Thyroid gland (tissue), 4 donors: ENCODE measurements at regions not wholly inside any gene's neighbourhood (a gene's known extent, or its start where the extent isn't known, plus 50 kb on each side); places are given as distances from the start of the nearest gene placed in this dataset.

Source experiments
- DNase-seq, 2 donors: peaks; one replicate each; pipeline ENCODE4 v3.0.0-alpha.2; 2019
- H3K27ac ChIP-seq, 3 donors: fragments of 200-600 bp; sonication (generic); 1 replicate in 2 of 3; 2 replicates in 1 of 3; pipeline ENCODE4 v1.5.1; 2016 to 2019; ENCODE audit warnings: mild to moderate bottlenecking in 1 of 3, moderate library complexity in 1 of 3
- H3K27me3 ChIP-seq: fragments of 200-600 bp; sonication (generic); one replicate; pipeline ENCODE4 v1.5.1; 2019
- H3K36me3 ChIP-seq, 2 donors: fragments of 200-600 bp; sonication (generic); one replicate each; pipeline ENCODE4 v1.5.1; 2016 to 2019
- H3K4me1 ChIP-seq, 2 donors: fragments of 200-600 bp; sonication (generic); one replicate each; pipeline ENCODE4 v1.5.1; 2017 to 2019
- H3K4me3 ChIP-seq, 3 donors: fragments of 200-600 bp; sonication (generic); replicated peaks in 1 of 3; 1 replicate in 2 of 3; 2 replicates in 1 of 3; pipeline ENCODE4 v1.5.1; 2016; ENCODE audit warnings: mild to moderate bottlenecking in 1 of 3
- H3K9me3 ChIP-seq: fragments of 200-600 bp; sonication (generic); one replicate; pipeline ENCODE4 v1.5.1; 2017
- POLR2A ChIP-seq, 2 donors: fragments of 450-650 bp; IDR thresholded peaks; one replicate each; pipeline ENCODE4 v1.6.1; 2017; ENCODE audit warnings: antibody characterized with exemption in 2 of 2, mild to moderate bottlenecking in 2 of 2, moderate library complexity in 1 of 2
- WGBS, 2 donors: methylation state at CpG; one replicate each; pipeline ENCODE4 v1.1.5; 2017; 5-methylcytosine and 5-hydroxymethylcytosine counted together
- intact Hi-C: fragments of 100-400 bp; cut with DNase I; formaldehyde crosslinking; loops from one replicate; pipeline ENCODE4 v1.15.1; 2023
- TF ChIP-seq, protein P1 (sequence below), 6 experiments: fragments of 200-600 bp in 3 of 6; fragments of 450-650 bp in 3 of 6; sonication (generic) in 3 of 6; IDR thresholded peaks; one replicate each; pipeline ENCODE4 v1.5.1; 2016 to 2019; ENCODE audit warnings: antibody characterized with exemption in 6 of 6, mild to moderate bottlenecking in 2 of 6, inconsistent platforms in 1 of 6, moderate library complexity in 1 of 6

- no peaks in the 10 kb centered on the region for H3K9me3 ChIP-seq
- DNase-seq, result no peak
- no peaks in the 10 kb centered on the region for H3K36me3 ChIP-seq
- no peaks in the 10 kb centered on the region for H3K27me3 ChIP-seq
- TF ChIP-seq, protein P1, sequence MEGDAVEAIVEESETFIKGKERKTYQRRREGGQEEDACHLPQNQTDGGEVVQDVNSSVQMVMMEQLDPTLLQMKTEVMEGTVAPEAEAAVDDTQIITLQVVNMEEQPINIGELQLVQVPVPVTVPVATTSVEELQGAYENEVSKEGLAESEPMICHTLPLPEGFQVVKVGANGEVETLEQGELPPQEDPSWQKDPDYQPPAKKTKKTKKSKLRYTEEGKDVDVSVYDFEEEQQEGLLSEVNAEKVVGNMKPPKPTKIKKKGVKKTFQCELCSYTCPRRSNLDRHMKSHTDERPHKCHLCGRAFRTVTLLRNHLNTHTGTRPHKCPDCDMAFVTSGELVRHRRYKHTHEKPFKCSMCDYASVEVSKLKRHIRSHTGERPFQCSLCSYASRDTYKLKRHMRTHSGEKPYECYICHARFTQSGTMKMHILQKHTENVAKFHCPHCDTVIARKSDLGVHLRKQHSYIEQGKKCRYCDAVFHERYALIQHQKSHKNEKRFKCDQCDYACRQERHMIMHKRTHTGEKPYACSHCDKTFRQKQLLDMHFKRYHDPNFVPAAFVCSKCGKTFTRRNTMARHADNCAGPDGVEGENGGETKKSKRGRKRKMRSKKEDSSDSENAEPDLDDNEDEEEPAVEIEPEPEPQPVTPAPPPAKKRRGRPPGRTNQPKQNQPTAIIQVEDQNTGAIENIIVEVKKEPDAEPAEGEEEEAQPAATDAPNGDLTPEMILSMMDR (IDR thresholded peaks at IDR 0.05), result no peak
- no peak for TF ChIP-seq POLR2A (IDR thresholded peaks at IDR 0.05)
- H3K4me1 ChIP-seq, result no peaks in the 10 kb centered on the region
- intact Hi-C loops, result no loop called here
- no peak overlapping the region for H3K4me3 ChIP-seq
- H3K27ac ChIP-seq, result no peak overlapping the region
- 92 to 93% methylated on average over 25 of the region's 25 CpGs for WGBS, 2 donors
Observed at GRCh38 chr14:101029668-101030290, 126.3 kb upstream of the RTL1 start.

GRCh38 chr14:101030586-101030985 lies 127.1 kb upstream of the RTL1 start:
- 90 to 94% methylated on average over 12 to 13 of the region's 14 CpGs for WGBS, 2 donors
- H3K27ac ChIP-seq, result no peak overlapping the region
- no peaks in the 10 kb centered on the region for H3K4me1 ChIP-seq
- no peak for DNase-seq
- no peak overlapping the region for H3K4me3 ChIP-seq
- intact Hi-C loops, result no loop called here
- no peaks in the 10 kb centered on the region for H3K9me3 ChIP-seq
- H3K36me3 ChIP-seq, result no peaks in the 10 kb centered on the region
- no peaks in the 10 kb centered on the region for H3K27me3 ChIP-seq
- TF ChIP-seq, protein P1 (IDR thresholded peaks at IDR 0.05), result no peak
- no peak for TF ChIP-seq POLR2A (IDR thresholded peaks at IDR 0.05)

GRCh38 chr14:101031186-101031585 lies 127.7 kb upstream of the RTL1 start:
- no peaks in the 10 kb centered on the region for H3K4me1 ChIP-seq
- TF ChIP-seq, protein P1 (IDR thresholded peaks at IDR 0.05), result no peak
- TF ChIP-seq POLR2A (IDR thresholded peaks at IDR 0.05), result no peak
- no peak overlapping the region for H3K27ac ChIP-seq
- H3K27me3 ChIP-seq, result no peaks in the 10 kb centered on the region
- intact Hi-C loops, result no loop called here
- DNase-seq, result no peak
- no peaks in the 10 kb centered on the region for H3K9me3 ChIP-seq
- H3K36me3 ChIP-seq, result no peaks in the 10 kb centered on the region
- 91 to 93% methylated on average over 14 of the region's 14 CpGs for WGBS, 2 donors
- no peak overlapping the region for H3K4me3 ChIP-seq

GRCh38 chr14:101031721-101032120 lies 128.2 kb upstream of the RTL1 start:
- Histone ChIP-seq H3K36me3 (no peaks in the 10 kb centered on the region), H3K27ac (no peak overlapping the region), H3K9me3 (no peaks in the 10 kb centered on the region), H3K4me3 (no peak overlapping the region), H3K27me3 (no peaks in the 10 kb centered on the region), H3K4me1 (no peaks in the 10 kb centered on the region)
- intact Hi-C loops, result no loop called here
- DNase-seq, result no peak
- TF ChIP-seq POLR2A (IDR thresholded peaks at IDR 0.05), result no peak
- TF ChIP-seq, protein P1 (IDR thresholded peaks at IDR 0.05), result no peak
- 92 to 94% methylated on average over 17 of the region's 17 CpGs for WGBS, 2 donors

- TF ChIP-seq, protein P1 (IDR thresholded peaks at IDR 0.05), result no peak
- no peak for TF ChIP-seq POLR2A (IDR thresholded peaks at IDR 0.05)
- intact Hi-C loops, result no loop called here
- no peaks in the 10 kb centered on the region for H3K36me3 ChIP-seq
- no peaks in the 10 kb centered on the region for H3K27me3 ChIP-seq
- DNase-seq, result no peak
- WGBS, 2 donors, result 77 to 93% methylated on average over 6 of the region's 6 CpGs
- H3K4me3 ChIP-seq, result no peak overlapping the region
- no peaks in the 10 kb centered on the region for H3K4me1 ChIP-seq
- H3K27ac ChIP-seq, result no peak overlapping the region
- no peaks in the 10 kb centered on the region for H3K9me3 ChIP-seq
Observed at GRCh38 chr14:101032433-101032832, 128.9 kb upstream of the RTL1 start.
